ENCODE measurements at regions not wholly inside any gene's neighbourhood (a gene's known extent, or its start where the extent isn't known, plus 50 kb on each side); places are given as distances from the start of the nearest gene placed in this dataset.

GRCh38 chr5:57575839-57576238 is 93.2 kb upstream of the ACTBL2 start:
- Mint-ChIP-seq H3K36me3 (ENCODE audit: low read depth) (no peaks in the 10 kb centered on the region), H3K4me1 (no peaks in the 10 kb centered on the region), H3K9me3 (peaks cover under 1% of the 10 kb centered on the region), H3K27ac (no peak overlapping the region), H3K27me3 (ENCODE audit: insufficient read depth) (no peaks in the 10 kb centered on the region), H3K4me3 (no peak overlapping the region)
- no peaks in the 10 kb centered on the region for H3K27me3 ChIP-seq (ENCODE audit: control insufficient read depth, insufficient read depth, low read length, poor library complexity, severe bottlenecking)
- no peak overlapping the region for H3K9ac ChIP-seq (ENCODE audit: extremely low read depth, low read length, poor library complexity, severe bottlenecking)
- no peaks in the 10 kb centered on the region for H3K4me1 ChIP-seq (ENCODE audit: control insufficient read depth, insufficient read depth, low read length)
- H3K4me3 ChIP-seq (ENCODE audit: low read length), result no peak overlapping the region
- H3K9me3 ChIP-seq (ENCODE audit: control insufficient read depth, low read length), result no peaks in the 10 kb centered on the region
- no peak for DNase-seq
- H3K27ac ChIP-seq (ENCODE audit: low read depth, low read length), result no peak overlapping the region
- no peaks in the 10 kb centered on the region for H3K36me3 ChIP-seq (ENCODE audit: control insufficient read depth, insufficient read depth, low read length)
- TF ChIP-seq, protein P1, sequence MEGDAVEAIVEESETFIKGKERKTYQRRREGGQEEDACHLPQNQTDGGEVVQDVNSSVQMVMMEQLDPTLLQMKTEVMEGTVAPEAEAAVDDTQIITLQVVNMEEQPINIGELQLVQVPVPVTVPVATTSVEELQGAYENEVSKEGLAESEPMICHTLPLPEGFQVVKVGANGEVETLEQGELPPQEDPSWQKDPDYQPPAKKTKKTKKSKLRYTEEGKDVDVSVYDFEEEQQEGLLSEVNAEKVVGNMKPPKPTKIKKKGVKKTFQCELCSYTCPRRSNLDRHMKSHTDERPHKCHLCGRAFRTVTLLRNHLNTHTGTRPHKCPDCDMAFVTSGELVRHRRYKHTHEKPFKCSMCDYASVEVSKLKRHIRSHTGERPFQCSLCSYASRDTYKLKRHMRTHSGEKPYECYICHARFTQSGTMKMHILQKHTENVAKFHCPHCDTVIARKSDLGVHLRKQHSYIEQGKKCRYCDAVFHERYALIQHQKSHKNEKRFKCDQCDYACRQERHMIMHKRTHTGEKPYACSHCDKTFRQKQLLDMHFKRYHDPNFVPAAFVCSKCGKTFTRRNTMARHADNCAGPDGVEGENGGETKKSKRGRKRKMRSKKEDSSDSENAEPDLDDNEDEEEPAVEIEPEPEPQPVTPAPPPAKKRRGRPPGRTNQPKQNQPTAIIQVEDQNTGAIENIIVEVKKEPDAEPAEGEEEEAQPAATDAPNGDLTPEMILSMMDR (conservative IDR thresholded peaks at IDR 0.05), result no peak
- 87 to 94% methylated on average over 9 of the region's 9 CpGs for WGBS, 2 experiments (ENCODE audit: insufficient coverage in 1 of 2, insufficient read length in 1 of 2)

GRCh38 chr5:57572461-57572860 is 89.8 kb upstream of the ACTBL2 start:
- H3K27ac Mint-ChIP-seq, result no peak overlapping the region
- H3K4me3 ChIP-seq (ENCODE audit: low read length), result no peak overlapping the region
- H3K27ac ChIP-seq (ENCODE audit: low read depth, low read length), result no peak overlapping the region
- DNase-seq, result no peak
- H3K9ac ChIP-seq (ENCODE audit: extremely low read depth, low read length, poor library complexity, severe bottlenecking), result no peak overlapping the region
- no peaks in the 10 kb centered on the region for H3K27me3 Mint-ChIP-seq (ENCODE audit: insufficient read depth)
- no peak overlapping the region for H3K4me3 Mint-ChIP-seq
- no peaks in the 10 kb centered on the region for H3K9me3 ChIP-seq (ENCODE audit: control insufficient read depth, low read length)
- H3K36me3 Mint-ChIP-seq (ENCODE audit: low read depth), result no peaks in the 10 kb centered on the region
- H3K4me1 Mint-ChIP-seq, result no peaks in the 10 kb centered on the region
- no peaks in the 10 kb centered on the region for H3K4me1 ChIP-seq (ENCODE audit: control insufficient read depth, insufficient read depth, low read length)
- H3K27me3 ChIP-seq (ENCODE audit: control insufficient read depth, insufficient read depth, low read length, poor library complexity, severe bottlenecking), result peaks cover 4% of the 10 kb centered on the region
- TF ChIP-seq, protein P1 (conservative IDR thresholded peaks at IDR 0.05), result no peak
- no peaks in the 10 kb centered on the region for H3K36me3 ChIP-seq (ENCODE audit: control insufficient read depth, insufficient read depth, low read length)
- no peaks in the 10 kb centered on the region for H3K9me3 Mint-ChIP-seq

GRCh38 chr5:57569601-57570000 is 87.0 kb upstream of the ACTBL2 start:
- Histone ChIP-seq H3K9ac (ENCODE audit: extremely low read depth, low read length, poor library complexity, severe bottlenecking) (no peak overlapping the region), H3K4me3 (ENCODE audit: low read length) (no peak overlapping the region), H3K9me3 (ENCODE audit: control insufficient read depth, low read length) (no peaks in the 10 kb centered on the region), H3K36me3 (ENCODE audit: control insufficient read depth, insufficient read depth, low read length) (no peaks in the 10 kb centered on the region), H3K27me3 (ENCODE audit: control insufficient read depth, insufficient read depth, low read length, poor library complexity, severe bottlenecking) (peaks cover 5% of the 10 kb centered on the region), H3K4me1 (ENCODE audit: control insufficient read depth, insufficient read depth, low read length) (no peaks in the 10 kb centered on the region), H3K27ac (ENCODE audit: low read depth, low read length) (no peak overlapping the region)
- TF ChIP-seq, protein P1 (conservative IDR thresholded peaks at IDR 0.05), result no peak
- no peak for DNase-seq
- no peaks in the 10 kb centered on the region for H3K36me3 Mint-ChIP-seq (ENCODE audit: low read depth)
- 83% methylated on average over 1 of the region's 1 CpG; no CpG with 5 or more reads in 1 of the 2 experiments for WGBS, 2 experiments (ENCODE audit: insufficient coverage in 1 of 2, insufficient read length in 1 of 2)
- H3K9me3 Mint-ChIP-seq, result no peaks in the 10 kb centered on the region
- no peaks in the 10 kb centered on the region for H3K27me3 Mint-ChIP-seq (ENCODE audit: insufficient read depth)
- H3K4me1 Mint-ChIP-seq, result peaks cover 3% of the 10 kb centered on the region
- no peak overlapping the region for H3K27ac Mint-ChIP-seq
- H3K4me3 Mint-ChIP-seq, result no peak overlapping the region

Data from endodermal cell (in vitro differentiated cells).